Activated CD8-positive, alpha-beta memory T cell treated with anti-CD3 and anti-CD28 coated beads, Interleukin-2, amount 50 U/mL, for 24 hours (primary cell): ENCODE measurements at regions not wholly inside any gene's neighbourhood (a gene's known extent, or its start where the extent isn't known, plus 50 kb on each side); places are given as distances from the start of the nearest gene placed in this dataset.

Source experiments
- DNase-seq: peaks from one replicate; pipeline ENCODE4 v3.0.0-alpha.2; 2020; ENCODE audit errors: extremely low read depth

- DNase-seq, result no peak
Observed at GRCh38 chr2:16278421-16279200, 338.3 kb downstream of the MYCN start.

DNA sequence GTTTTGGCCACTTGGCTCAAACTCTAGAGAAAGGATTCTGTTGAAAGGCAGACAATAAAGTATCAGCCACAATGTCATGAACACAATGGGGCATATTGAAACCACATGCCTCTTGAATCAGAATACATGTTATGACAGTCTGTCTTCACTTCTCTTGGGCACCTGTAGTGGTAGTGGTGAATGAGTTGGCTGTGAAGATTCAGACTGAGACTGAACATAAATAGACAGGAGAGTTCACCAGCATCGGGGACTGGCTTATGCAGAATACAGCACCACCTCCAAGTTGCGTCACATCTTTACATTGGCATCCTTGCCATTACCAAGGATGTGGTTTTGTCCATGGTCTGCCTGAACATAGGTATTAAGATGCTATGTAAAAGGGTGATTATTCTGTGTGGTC lies 336.8 kb downstream of the MYCN start:
- DNase-seq, result no peak

DNA sequence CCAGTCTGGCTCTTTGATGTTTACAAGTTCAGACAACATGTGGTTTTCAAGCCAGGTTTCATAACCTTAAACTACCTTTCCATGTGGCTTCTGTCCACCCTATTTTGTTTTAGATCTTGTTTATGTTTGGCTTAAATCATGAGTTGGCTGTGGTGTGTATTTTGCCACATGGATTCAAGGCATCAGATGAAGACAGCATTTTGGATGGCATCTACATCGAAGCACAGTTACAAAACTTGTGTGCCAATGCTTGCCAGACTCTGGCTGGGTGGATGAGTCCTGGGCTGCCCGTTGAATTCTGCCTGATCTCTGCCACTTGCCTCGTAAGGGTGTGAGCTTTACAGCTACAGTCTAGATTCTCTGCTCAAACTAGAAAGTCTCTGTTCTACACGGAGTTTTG lies 335.3 kb downstream of the MYCN start:
- DNase-seq, result no peak

GRCh38 chr2:16275131-16275530 lies 334.8 kb downstream of the MYCN start:
- no peak for DNase-seq

- no peak for DNase-seq
Observed at GRCh38 chr2:16273111-16273510, 332.8 kb downstream of the MYCN start.

- DNase-seq, result no peak
Observed at GRCh38 chr2:16272038-16272788, 331.9 kb downstream of the MYCN start.

DNA sequence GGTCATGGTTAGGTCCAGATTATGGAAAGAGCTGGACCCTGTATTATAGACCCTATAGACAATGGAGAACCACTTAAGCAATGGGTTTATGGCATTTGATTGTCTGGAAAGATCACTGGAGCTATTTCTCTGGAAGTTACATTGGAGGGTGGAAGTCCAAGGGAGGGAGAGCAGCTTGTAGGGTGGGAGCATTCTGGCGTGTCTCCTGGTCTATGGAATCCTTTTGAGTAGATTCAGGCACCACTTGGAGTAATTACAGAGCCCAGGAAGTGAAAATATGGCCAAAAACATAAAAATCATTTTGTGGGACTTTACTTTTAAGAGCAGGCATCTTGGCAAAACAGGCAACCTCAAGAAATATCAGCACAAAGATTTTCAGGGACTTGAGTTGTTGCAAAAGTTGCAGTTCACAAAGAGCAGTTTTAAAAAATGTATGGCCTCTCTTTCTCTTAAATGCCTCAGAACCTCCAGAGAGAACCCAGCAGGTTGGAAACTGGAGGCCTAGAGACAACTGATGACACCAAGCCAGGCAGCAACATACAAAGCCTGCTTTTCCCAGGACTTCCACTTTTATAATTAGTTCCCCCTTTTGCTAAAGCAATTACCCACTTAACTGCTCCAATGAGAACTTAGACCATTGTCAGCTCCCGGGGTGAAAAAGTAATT lies 331.0 kb downstream of the MYCN start:
- no peak for DNase-seq

DNA sequence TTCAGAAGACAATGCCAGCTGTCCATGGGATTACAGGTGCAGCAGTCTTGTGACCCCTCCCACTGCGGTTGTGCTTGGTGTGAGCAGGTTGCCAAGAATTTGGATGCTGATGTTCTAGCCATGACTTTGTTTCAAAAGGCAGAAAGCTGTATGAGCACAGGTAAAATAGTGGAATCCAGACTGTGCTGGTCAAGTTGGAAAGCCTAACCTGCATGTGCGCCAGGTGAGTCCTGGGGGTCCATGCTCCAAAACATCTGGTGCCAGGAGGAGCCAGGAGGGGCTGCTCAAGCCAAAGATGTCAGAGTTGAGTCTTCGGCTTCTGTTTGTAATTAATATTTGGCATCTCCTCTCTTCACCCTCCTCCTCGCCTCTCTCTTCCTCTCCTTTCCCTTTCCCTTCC lies 330.1 kb downstream of the MYCN start:
- DNase-seq, result no peak

GRCh38 chr2:16268301-16269000 lies 328.1 kb downstream of the MYCN start:
- no peak for DNase-seq

DNA sequence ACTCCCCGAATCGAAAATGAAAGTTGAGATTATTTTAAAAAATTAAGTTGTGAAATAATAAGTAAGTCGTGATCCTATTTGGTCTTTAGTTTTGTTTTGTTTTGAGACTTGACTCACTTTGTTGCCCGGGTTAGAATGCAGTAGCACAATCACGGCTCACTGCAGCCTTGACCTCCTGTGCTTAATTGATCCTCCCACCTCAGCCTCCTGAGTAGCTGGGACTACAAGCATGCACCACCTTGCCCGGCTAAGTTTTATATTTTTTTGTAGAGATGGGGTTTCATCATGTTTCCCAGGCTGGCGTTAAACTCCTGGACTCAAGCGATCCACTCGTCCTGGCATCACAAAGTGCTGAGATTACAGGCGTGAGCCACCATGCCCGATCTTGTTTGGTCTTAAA lies 326.2 kb downstream of the MYCN start:
- no peak for DNase-seq

DNA sequence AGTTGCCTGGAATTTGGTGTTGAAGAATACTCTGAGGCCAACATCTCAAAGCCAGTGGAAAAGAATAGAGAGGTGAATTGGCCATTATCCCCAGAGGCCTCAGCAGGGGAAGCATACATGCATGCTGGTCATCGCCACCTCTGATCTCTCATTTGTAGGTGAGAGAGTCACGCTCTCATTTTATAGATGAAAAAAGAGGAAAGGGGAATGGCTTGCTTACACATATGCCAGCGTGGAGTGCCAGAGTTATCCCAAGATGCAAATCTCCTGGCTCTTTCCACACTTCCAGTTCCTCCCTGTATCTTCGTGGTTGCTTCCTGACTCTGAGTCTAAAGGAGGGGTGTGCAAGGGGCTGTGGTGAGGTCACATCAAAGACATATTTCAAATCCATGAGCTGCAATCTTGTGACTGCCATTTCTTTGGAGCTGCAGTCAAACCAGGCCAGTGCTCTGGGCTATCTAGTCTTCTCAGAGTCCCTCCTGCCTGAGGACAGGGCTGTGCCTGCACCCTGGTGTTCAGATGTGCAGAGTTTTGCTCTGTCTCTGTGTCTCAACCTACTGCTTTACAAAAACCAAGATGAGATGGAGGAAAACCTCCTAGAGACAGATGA lies 324.7 kb downstream of the MYCN start:
- no peak for DNase-seq

DNA sequence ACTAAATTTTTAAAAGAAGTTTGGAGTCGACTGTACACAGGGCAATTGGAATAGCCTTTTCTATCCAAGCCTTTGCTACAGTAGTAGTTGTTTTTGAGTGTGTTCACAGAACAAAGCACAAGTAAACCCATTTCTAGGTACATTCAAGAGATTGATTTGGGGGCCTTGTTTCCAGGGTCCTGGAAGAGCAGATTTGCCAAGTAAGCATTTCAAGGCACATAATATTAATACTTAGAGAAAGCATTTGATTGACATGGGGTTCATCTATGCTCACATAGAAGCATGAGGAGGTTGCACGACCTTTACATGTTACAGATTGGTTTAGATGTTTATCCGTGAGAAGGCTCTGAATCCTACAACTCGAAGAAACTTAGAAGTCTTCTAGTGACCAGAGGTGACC lies 324.1 kb downstream of the MYCN start:
- no peak for DNase-seq

- no peak for DNase-seq
Observed at GRCh38 chr2:16263241-16263890, 323.0 kb downstream of the MYCN start.

GRCh38 chr2:16262526-16263178 lies 322.3 kb downstream of the MYCN start:
- DNase-seq, result no peak

DNA sequence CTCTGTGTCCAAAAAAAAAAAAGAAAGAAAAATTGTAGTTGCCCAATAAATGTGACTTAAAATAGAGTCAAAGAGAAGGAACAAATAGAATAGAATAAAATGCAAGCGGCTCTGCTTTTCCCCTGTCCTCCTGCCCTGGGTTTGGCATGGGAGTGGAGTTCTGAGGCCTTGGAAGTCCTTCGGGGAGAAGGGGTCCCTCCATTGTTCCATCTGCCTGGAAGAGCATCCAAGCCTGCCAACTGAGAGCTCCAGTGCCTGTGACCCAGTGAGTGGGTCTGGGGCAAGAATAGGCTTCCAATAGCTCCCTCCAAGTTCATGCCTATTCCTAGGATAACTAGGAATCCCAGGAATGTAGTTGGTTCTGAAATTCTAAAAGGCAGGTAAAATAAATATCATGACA lies 321.4 kb downstream of the MYCN start:
- DNase-seq, result no peak

DNA sequence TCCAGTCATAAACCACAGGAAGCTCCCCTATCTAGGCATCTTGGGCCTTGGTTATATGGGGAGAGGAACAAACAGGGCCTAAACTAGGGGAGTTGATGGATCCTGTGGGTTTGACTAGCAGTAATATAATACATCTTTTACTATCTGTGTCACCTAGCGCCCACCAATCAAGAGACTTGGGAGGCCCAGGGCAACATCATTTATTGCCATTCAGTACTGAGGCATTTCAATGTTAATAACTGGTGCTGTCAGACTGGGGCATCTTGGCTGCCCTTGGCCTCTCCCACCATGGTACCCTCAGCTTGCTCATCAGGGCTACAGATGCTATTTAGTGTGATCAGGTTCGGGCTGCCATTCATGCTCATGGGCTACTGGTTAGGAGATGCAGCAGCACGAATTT lies 320.7 kb downstream of the MYCN start:
- DNase-seq, result no peak

DNA sequence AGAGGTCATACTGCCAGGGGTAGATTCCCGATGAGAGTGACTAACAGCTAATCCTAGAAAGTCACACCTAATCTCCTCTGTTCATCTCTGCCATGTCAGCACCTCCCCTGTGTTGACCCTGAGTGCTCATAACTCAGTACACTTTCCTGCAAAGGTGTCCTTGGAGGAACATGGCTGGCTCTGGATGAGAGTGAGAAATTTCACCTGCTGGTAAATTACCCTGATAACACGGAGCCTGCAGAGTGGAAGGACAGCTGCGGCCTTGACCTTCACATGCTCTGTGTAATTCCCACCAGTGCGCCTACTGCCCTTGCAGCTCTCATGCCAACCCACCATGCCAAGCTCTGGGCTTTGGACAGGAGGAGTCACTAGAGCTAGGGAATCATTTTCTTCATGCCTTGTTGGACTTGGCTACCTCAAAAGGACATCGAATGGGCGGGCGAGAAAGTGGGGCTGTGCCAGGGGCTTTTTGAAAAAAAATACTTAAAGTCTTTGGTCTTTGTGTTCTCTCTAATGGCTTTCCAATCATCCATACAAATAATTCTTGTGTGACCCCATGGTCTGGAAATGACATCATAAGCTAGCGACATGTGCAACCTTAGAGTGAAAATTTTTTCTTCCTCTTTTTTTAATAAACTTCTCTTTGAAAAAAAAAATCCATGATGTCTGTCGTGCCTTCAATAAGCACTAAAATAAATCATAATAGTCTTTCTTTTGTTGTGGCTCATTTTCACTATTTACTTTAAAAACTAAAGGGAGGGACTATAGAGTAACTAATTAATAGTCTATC lies 319.9 kb downstream of the MYCN start:
- no peak for DNase-seq

DNA sequence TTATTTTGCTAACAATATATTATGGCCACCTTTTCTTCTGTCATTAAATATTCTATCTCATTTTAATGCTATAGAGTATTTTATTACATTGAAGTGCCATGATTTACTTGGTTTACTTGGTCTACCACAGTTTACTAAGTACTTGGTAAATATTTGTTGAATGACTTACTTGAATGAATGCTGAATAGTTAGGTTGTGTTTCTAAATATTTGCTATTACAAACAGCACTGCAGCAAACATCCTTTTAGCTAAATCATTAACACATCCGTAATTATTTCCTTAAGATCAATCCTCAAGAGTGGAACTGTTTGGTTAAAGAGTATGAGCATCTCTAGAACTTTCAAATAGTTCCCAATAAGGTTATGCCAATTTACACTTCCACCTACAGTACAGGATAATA lies 318.7 kb downstream of the MYCN start:
- no peak for DNase-seq

DNA sequence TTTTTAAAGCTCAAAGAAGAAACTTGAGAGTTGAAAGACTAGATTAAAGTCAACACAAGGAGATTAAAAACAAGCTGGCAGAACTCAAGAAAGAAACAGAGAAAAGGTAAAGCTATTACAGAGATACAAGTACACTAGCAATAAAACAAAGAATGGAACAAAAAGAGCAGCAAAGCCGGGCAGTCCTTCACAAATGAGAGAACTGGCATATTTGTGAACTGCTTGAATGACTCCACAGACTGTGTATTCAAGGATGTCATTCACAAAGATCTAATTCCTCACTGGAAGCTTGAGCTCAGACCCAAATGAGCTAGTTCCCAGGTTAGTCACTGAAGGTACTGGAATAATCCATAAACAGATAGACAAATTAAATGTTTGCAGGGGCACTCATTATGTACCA lies 318.0 kb downstream of the MYCN start:
- no peak for DNase-seq
